DMS 273 (cell line): ENCODE measurements at regions not wholly inside any gene's neighbourhood (a gene's known extent, or its start where the extent isn't known, plus 50 kb on each side); places are given as distances from the start of the nearest gene placed in this dataset.
A peak's percentile ranks its signal among the peaks of the same experiment; 100 is the strongest.

ENCODE experiments used
- DNase-seq: peaks from one replicate; lab custom pipeline; 2025; ENCODE audit not compliant: unreplicated experiment; lab: John Stamatoyannopoulos, UW

DNA sequence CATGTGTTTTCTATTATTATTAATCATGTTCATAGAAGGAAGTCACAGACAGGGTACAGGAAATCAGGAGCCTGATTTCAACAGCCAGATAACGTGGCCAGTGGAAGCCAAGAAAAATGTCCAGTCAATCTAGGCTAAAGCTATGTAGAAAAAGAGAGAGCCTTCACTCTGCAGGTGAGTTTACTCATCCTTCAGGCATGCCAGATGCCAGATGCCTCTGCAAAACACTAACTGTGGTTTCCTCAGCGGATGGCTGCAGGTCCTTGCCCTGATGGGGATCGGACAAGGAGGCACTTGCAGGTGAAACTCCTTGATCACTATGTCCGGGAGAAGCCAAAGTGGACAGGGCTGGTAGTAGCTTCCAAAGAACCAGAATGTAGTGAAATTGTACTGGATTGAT is 962.3 kb upstream of the RAG2 start:
- DNase-seq: no peak

DNA sequence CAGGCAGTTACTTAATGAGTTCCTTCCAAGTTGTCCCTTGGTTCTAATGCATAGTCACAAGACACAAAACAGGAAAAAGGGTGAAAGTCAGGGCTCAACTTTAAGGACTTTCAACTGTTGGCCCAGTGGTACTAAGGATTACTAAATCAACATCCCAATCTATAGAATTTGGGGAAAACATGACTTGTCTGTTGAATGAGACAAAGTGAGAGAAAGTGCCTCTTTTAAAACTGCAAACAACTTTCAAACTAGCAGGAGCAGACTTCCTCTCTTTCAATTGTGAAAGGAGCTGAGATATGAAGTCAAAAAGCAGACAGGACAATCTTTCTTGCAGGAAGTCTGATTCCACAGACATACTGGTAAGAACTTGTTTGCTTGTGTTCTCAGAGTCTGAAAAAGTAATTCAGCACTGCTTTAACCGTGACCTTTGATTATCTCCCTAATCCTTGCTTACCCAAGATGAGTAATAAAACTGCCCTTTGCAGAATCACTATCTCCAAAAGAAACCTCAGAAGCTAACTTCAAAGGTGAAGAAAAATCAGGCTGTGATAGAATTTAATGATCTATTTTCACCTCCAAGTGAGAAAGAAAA is 960.7 kb upstream of the RAG2 start:
- DNase-seq: no peak

DNA sequence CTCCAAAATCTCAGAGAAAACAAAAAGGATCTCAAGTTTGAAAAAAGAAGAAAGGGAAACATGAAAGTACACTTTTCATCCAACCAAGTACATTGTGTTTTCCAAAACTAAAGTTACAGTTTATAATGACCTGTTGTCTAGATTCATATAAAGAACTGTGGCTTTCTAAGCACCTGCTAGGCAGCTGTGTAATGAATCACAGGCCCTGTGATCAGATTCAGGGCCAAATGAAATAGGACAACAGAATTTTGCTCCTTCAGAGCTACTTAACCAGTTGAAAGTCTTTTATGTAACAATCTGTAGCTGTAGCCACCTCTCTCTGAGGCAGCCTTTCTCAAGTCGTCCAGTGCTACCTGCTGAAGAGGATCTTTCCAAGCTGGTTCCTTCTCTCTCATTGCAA is 960.0 kb upstream of the RAG2 start:
- no peak for DNase-seq

DNA sequence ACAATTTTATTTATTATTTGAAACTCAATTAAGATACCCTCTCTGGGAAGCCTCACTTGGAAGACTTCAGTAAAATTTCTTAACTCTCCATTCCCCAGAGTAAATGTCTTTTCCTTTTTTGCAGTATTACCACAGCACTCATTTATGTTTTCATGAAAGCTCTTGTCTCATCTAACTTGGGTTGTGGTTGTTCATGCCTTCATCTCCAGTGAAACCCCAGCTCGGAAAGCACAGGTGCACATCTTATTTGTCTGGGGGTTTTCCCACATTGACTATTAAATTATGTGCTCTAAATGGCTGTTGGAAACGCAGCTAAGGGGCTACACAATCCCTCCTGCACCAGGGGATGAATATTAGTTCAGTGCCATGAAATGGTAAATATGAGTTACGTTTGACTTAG is 954.2 kb upstream of the RAG2 start:
- DNase-seq: no peak

DNA sequence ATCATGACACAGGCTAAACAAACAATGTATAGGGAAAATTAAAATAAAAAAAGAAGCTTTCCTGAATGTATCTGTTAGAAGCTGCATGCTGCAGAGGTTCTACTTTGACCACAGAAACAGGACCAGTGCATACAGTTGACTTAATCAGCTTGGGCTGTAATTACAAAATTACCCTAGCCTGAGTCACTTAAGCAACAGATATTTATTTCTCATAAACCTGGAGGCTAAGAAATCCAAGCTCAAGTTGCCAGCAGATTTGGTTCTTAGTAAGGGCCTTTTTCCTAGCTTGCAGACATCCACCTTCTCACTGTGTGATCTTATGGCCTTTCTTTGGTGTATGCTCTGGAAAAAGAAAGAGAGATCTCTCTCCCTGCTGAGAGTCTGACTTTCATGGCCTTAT is 946.5 kb upstream of the RAG2 start:
- DNase-seq: no peak

DNA sequence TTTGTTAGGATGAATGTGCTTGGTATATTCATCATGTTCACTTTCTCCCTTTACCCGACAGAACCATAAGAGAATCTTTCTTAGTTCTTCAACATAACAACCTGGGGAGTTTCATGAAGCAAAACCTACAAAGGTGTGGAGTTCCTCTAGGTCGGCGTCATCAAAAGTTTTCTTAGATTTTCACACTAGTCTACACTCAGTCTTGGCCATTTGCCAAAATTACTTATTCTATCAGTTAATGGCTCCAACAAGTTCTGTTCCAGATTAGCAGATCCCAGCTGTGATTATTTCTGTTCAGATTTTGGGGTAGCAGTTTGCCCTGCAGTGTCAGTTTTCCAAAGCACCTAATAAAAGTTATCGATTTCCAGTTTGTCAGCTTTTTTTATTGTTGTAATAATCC is 935.8 kb upstream of the RAG2 start:
- peak; percentile 0 for DNase-seq

DNA sequence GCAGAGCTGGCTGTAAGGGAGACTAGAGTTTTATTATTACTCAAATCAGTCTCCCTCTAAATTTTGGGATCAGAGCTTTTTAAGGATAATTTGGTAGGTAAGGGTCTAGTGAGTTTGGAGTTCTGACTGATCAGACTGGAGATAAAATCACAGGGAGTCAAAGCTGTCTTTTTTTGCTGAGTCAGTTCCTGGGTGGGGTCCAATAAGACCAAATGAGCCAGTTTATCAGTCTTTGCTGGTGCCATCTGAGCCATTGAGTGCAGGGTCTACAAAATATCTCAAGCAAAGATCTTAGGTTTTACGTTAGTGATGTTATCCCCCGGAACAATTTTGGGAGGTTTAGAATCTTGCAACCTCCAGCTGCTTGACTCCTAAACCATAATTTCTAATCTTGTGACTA is 935.1 kb upstream of the RAG2 start:
- DNase-seq: no peak

DNA sequence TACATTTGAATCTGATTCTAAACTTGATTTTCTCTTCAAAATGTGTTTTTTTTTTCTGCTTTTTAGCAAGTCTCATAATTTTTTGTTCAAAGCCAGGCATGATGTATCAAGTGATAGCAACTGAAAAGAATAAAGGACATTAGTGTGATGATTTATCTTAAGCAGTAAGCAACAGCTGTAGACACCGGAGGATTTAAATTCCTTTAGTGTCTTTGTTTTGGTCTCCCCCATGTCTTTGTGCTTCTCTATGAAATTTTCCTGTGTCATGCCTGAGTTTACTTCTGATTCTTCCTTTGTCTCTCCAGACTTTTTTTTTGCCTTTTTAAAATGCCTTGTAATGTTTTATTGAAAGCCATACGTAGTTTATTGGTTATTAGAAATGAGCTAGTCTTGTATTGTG is 934.2 kb upstream of the RAG2 start:
- DNase-seq: no peak

DNA sequence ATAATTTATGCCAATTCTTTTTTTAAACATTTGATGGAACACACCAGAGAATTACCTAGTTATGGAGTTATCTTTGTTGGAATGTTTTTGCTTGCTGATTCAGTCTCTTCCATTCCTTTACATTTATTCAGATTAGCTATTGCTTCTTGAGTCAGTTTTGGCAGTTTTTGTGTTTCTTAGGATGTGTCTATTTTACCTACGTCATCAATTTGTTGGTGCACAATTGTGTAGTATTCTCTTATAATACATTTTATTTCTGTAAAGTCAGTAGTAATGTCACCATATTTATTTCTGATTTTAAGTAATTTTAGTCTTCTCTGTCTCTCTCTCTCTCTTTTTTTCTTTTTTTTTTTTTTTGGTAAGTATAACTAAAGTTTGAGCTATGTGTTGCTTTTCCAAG is 929.5 kb upstream of the RAG2 start:
- no peak for DNase-seq

DNA sequence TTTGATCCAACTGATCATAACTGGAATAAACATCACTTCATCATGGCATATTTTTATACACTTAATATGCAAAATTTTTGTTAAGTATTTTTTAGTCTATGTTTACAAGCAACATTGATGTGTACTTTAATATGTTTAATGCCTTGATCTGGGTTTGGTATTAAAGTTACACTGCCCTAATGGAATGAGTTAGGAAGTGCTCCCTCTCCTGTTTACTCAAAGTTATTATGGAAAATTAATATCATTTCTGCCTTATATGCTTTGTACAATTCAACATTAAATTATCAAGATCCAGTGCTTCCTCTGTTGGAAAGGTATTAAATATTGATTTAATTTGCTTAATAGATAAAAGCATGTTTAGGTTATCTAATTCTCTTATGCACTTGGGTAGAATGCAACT is 927.3 kb upstream of the RAG2 start:
- DNase-seq: no peak

DNA sequence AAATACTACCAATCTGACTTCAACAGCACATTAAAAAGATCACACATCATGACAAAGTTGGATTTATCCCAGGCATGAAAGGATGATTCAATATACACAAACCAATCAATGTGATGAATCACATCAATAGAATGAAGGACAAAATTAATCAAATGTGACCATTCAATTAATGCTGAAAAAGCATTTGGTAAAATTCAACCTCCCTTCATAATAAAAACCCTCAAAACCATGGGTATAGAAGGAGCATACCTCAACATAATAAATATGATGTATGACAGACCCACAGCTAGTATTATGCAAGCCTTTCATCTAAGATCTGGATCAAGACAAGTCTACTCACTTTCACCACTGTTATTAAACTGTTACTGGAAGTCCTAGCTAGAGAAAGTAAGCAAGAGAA is 921.7 kb upstream of the RAG2 start:
- DNase-seq: no peak

DNA sequence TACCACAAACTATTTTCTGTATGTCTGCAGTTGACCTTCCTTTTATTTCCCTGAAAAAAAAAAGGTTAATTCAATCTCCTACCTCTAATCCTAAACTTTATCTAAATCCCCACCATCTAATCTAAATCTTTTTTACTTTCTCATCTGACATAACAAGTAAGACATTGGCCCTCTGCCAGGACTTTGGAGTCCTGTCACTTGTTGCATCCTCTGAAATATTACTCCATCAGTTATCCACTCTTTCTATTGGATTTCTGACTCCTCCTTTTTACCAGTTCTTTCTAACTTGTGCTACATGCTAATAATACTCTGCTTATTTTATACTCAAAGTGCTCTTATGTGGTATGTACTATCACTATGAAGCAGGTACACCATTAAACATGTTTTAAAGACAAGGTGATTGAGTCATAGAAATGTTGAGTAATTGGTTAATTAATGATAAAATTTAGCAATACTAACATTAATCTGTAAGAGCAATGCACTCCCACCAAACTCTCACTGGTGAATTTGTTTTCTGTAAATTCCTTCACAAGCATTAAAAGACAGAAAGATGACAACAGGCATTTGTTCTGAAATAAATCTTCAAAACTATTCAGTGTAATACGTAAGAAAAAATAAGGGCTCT is 914.2 kb upstream of the RAG2 start:
- DNase-seq: no peak

DNA sequence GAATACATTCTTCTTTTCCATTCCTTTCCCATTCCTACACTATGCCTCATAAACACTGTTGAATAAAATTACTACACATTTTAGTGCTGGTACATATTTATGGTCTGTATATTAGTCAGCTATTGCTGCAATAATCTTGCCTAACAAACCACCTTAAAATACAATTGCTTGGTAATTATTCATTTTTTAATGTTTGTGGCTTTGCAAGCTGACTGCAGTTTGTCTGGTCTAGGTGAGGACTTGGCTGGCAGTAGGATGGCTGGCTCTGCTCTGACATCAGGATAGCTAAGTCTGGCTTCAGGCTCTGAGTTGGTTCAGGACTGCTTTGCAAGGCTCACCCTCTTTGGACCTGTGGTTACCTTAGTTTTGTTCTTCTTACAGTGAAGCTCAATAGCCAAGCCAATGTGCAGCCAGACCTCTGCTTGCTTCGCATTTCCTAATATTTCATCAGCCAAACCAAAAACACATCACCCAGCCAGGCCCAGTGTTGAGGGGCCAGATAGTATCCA is 913.4 kb upstream of the RAG2 start:
- no peak for DNase-seq

DNA sequence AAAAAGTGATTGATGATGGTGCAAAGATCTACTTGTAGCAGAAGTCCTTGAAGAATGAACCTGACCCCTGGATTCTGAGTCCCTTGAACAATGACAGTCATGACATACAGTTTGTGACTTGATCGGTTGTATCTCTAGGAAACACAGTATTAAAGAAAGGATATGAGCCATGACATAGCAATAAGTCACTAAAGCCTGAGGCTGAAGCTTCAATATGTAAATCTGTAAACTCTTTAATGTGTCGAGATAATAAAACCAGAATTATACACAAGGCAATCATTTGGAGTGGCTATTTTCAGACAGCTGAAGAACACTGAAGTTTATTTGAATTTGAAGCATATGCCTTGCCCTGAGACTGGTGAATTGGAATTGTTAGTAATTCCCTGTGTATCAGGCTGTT is 911.5 kb upstream of the RAG2 start:
- no peak for DNase-seq

DNA sequence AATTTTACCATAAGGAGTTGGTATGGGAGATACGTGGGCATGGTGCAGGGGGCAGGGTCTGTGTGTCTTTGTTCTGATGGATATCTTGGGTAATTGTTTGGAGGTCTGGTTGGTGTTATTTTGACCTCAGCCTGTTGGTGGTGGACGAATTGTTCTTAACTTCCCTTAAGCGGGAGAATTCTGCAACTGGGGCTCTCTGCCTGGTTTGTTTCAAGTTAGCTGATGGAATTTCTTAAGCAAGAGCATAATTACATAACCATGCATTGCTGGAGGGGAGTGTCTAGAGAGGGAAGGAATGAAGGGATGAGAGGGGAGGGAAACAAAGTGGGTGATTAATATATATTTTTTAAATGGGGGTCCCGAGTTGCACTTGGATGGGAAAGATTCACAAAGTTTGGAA is 908.5 kb upstream of the RAG2 start:
- no peak for DNase-seq

DNA sequence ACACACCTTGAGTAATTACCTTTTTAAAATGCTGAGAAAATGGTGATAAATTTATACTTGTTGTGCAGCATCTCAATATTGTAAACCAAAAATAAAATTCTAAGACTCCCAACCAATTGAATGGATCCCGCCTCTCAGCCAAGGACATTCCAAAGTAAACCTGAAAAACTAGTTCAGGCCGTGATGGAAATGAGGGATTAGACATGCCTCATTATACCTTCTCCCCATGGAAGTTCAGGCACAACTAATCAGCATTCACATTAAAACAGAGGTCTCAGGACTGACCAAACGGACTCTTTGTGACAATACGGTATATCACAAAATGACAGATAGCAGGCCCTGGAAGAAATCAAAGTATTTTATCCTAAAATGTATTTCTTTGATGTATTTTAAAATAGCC is 907.4 kb upstream of the RAG2 start:
- DNase-seq: no peak

DNA sequence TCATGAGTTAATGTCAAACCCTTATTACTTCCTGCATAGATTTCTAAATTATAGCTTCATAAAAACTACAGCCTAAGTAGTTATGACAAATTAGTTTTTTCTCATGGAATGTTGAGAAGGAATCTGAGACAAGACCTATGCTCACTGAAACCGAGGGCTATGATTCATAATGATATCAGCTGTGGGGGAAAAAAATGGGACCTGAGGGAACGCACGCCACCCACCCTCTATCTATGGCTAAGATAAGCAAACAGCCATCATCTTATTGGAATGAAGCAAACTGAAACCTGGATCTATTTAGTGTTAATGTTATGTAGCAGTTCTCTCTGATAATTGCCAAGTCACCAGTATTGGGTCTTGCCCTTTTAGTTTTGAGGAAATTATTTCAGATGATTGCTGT is 906.9 kb upstream of the RAG2 start:
- no peak for DNase-seq

DNA sequence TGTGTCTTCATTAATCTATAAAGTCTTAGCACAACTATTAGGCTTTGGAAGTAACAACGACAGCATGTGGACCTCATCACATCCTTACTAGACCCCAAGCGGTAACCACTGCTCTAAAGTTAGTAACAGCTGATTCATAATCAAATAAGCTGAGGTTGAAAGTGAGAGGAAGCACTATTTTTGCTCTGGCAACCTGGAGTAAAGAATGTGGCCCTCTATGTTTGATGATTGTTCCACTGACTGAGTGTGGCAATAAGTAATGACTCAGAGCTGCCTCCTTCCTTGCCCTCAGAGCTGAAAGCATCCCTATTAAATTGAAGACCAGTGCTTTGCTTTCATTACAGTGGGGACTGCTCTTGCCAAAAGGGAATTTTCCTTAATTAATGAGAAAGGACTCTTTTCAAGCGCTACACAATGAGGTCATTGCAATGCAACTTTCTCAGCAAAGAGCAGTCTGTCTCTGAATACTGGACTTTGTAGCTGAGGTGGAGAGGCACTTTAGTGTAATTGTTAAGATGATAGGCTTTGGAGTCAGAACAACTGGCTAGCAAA is 906.1 kb upstream of the RAG2 start:
- no peak for DNase-seq

DNA sequence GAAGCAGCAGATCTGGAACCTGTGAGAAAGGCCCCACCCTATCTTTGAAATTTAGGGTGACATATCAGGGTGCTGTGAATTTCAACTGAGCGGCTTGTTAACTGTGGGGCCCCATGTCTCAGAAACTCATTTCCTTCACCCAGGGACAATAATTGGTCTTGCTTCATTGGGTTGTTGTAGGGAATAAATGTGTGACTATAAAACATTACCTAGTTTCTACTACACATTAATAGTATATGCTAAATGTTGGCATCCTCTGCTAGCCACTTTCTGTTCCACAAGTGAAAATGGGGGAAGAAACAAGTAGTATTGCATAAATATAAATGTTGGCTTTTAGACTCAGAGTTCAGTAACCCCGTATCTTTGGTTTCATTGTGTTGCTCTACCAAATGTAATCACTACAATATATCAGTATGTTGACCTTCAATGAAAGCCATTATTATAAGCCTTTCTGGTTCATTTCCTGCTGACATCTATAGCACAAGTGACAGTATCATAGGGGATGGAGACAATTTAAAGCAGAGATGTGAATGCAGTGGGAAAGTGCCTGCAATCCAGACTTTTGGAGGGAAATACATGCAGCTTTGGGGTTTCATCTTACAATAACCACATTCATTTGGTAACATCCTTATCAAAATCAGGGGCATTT is 905.5 kb upstream of the RAG2 start:
- no peak for DNase-seq

DNA sequence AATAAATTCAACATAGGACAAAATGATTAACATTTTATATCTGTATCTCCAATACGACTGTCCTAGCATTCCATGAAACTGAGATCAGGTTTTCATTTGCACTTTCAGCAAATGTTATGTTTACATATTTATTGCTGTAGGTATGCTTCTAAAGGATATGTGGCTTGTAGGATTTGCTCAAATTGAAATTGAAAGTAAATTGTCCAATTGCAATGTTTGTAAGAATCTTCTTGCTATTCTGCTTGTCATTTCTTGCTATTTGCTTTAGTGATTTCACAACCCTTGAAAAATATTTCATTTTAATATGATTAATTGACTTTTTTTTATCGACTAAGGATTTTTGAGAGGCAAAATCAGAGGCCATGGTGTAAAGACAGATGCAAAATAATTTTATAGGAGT is 904.2 kb upstream of the RAG2 start:
- no peak for DNase-seq

DNA sequence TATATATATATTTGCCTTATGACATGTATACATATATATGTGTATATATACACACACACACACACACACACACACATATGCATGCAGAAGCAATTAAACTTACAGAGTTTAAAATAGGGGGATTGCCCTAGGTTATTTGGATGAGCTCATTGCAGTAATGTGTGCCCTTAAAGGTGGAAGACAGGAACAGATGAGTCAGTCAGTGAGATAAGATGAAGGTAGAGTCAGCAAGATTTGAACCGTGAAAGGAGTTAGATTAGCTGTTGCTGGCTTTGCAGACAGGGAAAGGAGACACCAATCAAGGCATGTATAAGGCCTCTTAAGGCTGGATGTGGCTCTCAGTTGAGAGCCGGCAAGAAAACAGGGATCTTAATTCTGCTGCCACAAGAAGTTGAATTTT is 902.4 kb upstream of the RAG2 start:
- no peak for DNase-seq

DNA sequence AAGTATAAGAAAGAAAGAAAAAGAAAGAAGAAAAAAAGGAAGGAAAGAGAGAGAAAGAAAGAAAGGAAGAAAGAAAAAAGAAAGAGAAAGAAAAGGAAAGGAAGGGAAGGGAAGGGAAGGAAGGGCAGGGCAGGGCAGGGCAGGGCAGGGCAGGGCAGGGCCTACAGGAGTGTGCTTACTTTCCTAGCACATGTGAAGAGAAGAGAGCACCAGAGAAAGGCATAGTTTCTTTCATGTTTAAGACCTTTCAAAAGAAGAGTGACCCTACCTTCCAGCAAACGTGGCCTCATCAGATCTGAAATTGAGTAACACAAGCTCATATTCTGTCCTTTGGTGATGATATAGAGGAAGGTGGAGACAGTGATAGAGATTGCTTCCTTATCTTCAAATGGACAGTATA is 899.3 kb upstream of the RAG2 start:
- no peak for DNase-seq
